Activated CD4-positive, alpha-beta T cell treated with anti-CD3 and anti-CD28 coated beads, Interleukin-2, Interleukin-6, amounts not matched to agents 100 ng/mL and 50 ng/mL, durations not matched to agents 16 hours and 8 hours (primary cell): ENCODE measurements at regions not wholly inside any gene's neighbourhood (a gene's known extent, or its start where the extent isn't known, plus 50 kb on each side); places are given as distances from the start of the nearest gene placed in this dataset.
"Not testable (repeated sequence)": the region's sequence is repeated elsewhere in the genome, so short reads cannot be mapped to it uniquely, and the experiment has no call there.

ENCODE experiments used
- DNase-seq: peaks from one replicate; pipeline ENCODE4 v3.0.0-alpha.2; 2020

- not testable (repeated sequence) for DNase-seq
Observed at GRCh38 chr9:97248252-97248651, 59.2 kb upstream of the CCDC180 start.

GRCh38 chr9:97243606-97244005 lies 63.9 kb upstream of the CCDC180 start:
- DNase-seq: no peak

GRCh38 chr9:97241430-97241829 lies 66.0 kb upstream of the CCDC180 start:
- DNase-seq: not testable (repeated sequence)

GRCh38 chr9:97237951-97238889 lies 69.2 kb upstream of the CCDC180 start:
- peak; percentile 81 for DNase-seq

- no peak for DNase-seq
Observed at GRCh38 chr9:97237311-97237786, 70.1 kb upstream of the CCDC180 start.

GRCh38 chr9:97233009-97233400 lies 74.5 kb upstream of the CCDC180 start:
- DNase-seq: not testable (repeated sequence)

GRCh38 chr9:97232060-97233008 lies 75.1 kb upstream of the CCDC180 start:
- DNase-seq: not testable (repeated sequence)

- not testable (repeated sequence) for DNase-seq
Observed at GRCh38 chr9:97222393-97222792, 85.1 kb upstream of the CCDC180 start.

GRCh38 chr9:97221478-97222355 lies 85.7 kb upstream of the CCDC180 start:
- DNase-seq: peak; percentile 60

- DNase-seq: no peak
Observed at GRCh38 chr9:97220894-97221477, 86.5 kb upstream of the CCDC180 start.

GRCh38 chr9:97220396-97220795 lies 87.1 kb upstream of the CCDC180 start:
- not testable (repeated sequence) for DNase-seq

GRCh38 chr9:97219443-97220140 lies 87.9 kb upstream of the CCDC180 start:
- not testable (repeated sequence) for DNase-seq

GRCh38 chr9:97215127-97215526 lies 92.3 kb upstream of the CCDC180 start:
- DNase-seq: not testable (repeated sequence)

GRCh38 chr9:97214556-97214955 lies 92.9 kb upstream of the CCDC180 start:
- not testable (repeated sequence) for DNase-seq

GRCh38 chr9:97199683-97200082 lies 107.8 kb upstream of the CCDC180 start:
- DNase-seq: not testable (repeated sequence)

GRCh38 chr9:97193767-97194166 lies 113.7 kb upstream of the CCDC180 start:
- DNase-seq: not testable (repeated sequence)

GRCh38 chr9:97188545-97188944 lies 118.9 kb upstream of the CCDC180 start:
- DNase-seq: no peak

GRCh38 chr9:97187706-97188105 lies 119.8 kb upstream of the CCDC180 start:
- DNase-seq: not testable (repeated sequence)

- no peak for DNase-seq
Observed at GRCh38 chr9:97186493-97186892, 121.0 kb upstream of the CCDC180 start.

GRCh38 chr9:97182532-97182931 lies 124.9 kb upstream of the CCDC180 start:
- DNase-seq: not testable (repeated sequence)

- no peak for DNase-seq
Observed at GRCh38 chr9:97179616-97180015, 127.8 kb upstream of the CCDC180 start.
